ENCODE measurements at regions not wholly inside any gene's neighbourhood (a gene's known extent, or its start where the extent isn't known, plus 50 kb on each side); places are given as distances from the start of the nearest gene placed in this dataset.
A peak's percentile ranks its signal among the peaks of the same experiment; 100 is the strongest.

DNA sequence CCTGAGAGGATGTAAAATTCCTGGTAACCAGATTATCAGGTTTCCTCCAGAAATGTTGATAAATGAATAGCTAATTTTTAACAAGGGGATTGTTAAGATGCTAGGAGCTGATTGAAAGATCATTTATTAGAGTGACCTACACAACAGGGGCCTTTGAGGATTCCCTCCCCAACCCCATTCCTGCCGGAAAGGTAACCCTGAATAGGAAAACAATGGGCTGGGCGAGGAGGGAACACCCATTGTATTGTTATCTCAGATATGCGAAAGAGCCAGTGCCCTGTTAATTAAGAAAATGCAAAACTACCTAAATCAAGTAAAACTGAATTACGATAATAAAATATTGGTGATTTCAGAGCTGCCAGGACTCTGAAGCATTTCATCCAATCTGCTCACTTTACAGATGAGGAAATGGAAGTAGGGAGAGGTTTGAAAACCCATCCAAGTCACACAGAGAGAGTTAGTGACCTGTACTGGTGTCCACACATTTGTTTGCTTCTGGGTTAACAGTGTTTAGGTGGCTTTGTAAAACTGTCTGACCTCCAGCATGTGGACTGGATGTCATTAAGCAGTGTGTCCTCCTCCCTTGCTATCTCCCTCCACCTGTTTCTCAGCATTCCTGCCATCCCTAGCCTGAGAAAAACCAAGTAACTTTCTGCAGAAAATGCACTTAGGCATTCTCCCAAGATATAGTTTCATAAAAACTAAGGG, 214.8 kb downstream of the TTC6 start:
- Histone ChIP-seq H3K36me3 (ENCODE audit: control insufficient read depth in 2 of 2, insufficient read depth in 1 of 2, low read length in 2 of 2) (no peaks in the 10 kb centered on the region), H3K27ac (ENCODE audit: extremely low read depth, low read depth, low read length) (no peak overlapping the region), H3K4me3 (ENCODE audit: low read depth, low read length) (no peak overlapping the region), H3K9me3 (ENCODE audit: control insufficient read depth, insufficient read depth, low read depth, low read length) (no peaks in the 10 kb centered on the region), H3K4me1 (ENCODE audit: control insufficient read depth, insufficient read depth, low read length) (no peaks in the 10 kb centered on the region)
- ChIA-PET POLR2A (no interaction called here), CTCF (no interaction called here)
- no peak for TF ChIP-seq ZNF37A (tag by site-specific recombination; IDR thresholded peaks at IDR 0.05)
- no peak for TF ChIP-seq ZNF311 (tag by site-specific recombination; IDR thresholded peaks at IDR 0.05; ENCODE audit: borderline replicate concordance)
- TF ChIP-seq SETDB1 (IDR thresholded peaks at IDR 0.05; ENCODE audit: insufficient read length, low read length): no peak
- no peak for TF ChIP-seq MZF1 (tag by site-specific recombination; IDR thresholded peaks at IDR 0.05; ENCODE audit: borderline replicate concordance)
- no peak for TF ChIP-seq ZNF776 (tag by site-specific recombination; IDR thresholded peaks at IDR 0.05; ENCODE audit: borderline replicate concordance)

DNA sequence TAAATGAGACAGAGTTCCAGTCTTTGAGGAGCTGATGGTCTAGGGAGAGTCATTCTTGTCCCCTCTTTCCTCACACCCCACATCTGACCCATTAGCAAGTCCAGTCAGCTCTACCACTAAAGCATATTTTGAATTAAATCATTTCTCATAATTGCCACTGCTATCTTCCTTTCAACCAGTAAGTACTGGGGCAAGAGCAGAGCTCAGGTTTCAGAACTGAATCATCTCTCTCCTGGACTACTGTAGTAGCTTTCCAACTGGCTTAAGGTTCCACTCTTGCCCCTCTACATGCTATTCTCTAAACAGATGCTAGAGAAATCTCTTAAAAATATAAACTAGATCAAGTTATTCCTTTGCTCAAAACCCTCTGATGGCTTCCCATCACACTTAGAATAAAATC, 218.3 kb downstream of the TTC6 start:
- CTCF ChIA-PET: no interaction called here
- TF ChIP-seq ZNF10 (tag by site-specific recombination; IDR thresholded peaks at IDR 0.05): no peak
- TF ChIP-seq, protein P1, sequence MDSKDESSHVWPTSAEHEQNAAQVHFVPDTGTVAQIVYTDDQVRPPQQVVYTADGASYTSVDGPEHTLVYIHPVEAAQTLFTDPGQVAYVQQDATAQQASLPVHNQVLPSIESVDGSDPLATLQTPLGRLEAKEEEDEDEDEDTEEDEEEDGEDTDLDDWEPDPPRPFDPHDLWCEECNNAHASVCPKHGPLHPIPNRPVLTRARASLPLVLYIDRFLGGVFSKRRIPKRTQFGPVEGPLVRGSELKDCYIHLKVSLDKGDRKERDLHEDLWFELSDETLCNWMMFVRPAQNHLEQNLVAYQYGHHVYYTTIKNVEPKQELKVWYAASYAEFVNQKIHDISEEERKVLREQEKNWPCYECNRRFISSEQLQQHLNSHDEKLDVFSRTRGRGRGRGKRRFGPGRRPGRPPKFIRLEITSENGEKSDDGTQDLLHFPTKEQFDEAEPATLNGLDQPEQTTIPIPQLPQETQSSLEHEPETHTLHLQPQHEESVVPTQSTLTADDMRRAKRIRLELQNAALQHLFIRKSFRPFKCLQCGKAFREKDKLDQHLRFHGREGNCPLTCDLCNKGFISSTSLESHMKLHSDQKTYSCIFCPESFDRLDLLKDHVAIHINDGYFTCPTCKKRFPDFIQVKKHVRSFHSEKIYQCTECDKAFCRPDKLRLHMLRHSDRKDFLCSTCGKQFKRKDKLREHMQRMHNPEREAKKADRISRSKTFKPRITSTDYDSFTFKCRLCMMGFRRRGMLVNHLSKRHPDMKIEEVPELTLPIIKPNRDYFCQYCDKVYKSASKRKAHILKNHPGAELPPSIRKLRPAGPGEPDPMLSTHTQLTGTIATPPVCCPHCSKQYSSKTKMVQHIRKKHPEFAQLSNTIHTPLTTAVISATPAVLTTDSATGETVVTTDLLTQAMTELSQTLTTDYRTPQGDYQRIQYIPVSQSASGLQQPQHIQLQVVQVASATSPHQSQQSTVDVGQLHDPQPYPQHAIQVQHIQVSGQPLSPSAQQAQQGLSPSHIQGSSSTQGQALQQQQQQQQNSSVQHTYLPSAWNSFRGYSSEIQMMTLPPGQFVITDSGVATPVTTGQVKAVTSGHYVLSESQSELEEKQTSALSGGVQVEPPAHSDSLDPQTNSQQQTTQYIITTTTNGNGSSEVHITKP (tag by site-specific recombination; IDR thresholded peaks at IDR 0.05): no peak
- TF ChIP-seq GLI4 (tag by site-specific recombination; IDR thresholded peaks at IDR 0.05): no peak
- TF ChIP-seq, protein P2, sequence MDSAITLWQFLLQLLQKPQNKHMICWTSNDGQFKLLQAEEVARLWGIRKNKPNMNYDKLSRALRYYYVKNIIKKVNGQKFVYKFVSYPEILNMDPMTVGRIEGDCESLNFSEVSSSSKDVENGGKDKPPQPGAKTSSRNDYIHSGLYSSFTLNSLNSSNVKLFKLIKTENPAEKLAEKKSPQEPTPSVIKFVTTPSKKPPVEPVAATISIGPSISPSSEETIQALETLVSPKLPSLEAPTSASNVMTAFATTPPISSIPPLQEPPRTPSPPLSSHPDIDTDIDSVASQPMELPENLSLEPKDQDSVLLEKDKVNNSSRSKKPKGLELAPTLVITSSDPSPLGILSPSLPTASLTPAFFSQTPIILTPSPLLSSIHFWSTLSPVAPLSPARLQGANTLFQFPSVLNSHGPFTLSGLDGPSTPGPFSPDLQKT (IDR thresholded peaks at IDR 0.05; ENCODE audit: borderline replicate concordance, low read depth, low read length): no peak
- no peak for TF ChIP-seq ZNF548 (tag by site-specific recombination; IDR thresholded peaks at IDR 0.05)
- no peak for TF ChIP-seq ZNF514 (tag by site-specific recombination; IDR thresholded peaks at IDR 0.05)
- no peak for TF ChIP-seq ZNF521 (tag by site-specific recombination; IDR thresholded peaks at IDR 0.05)
- TF ChIP-seq ZNF791 (tag by site-specific recombination; IDR thresholded peaks at IDR 0.05): no peak
- no peak for TF ChIP-seq ZNF211 (tag by site-specific recombination; IDR thresholded peaks at IDR 0.05; ENCODE audit: low read depth)
- TF ChIP-seq ZNF677 (tag by site-specific recombination; IDR thresholded peaks at IDR 0.05): no peak
- no peaks in the 10 kb centered on the region for H3K36me3 ChIP-seq (ENCODE audit: control insufficient read depth in 2 of 2, insufficient read depth in 1 of 2, low read length in 2 of 2)
- no peak overlapping the region for H3K27ac ChIP-seq (ENCODE audit: extremely low read depth, low read depth, low read length)
- no peaks in the 10 kb centered on the region for H3K4me1 ChIP-seq (ENCODE audit: control insufficient read depth, insufficient read depth, low read length)
- no peak overlapping the region for H3K4me3 ChIP-seq (ENCODE audit: low read depth, low read length)
- POLR2A ChIA-PET: no interaction called here
- no peaks in the 10 kb centered on the region for H3K9me3 ChIP-seq (ENCODE audit: control insufficient read depth, insufficient read depth, low read depth, low read length)

DNA sequence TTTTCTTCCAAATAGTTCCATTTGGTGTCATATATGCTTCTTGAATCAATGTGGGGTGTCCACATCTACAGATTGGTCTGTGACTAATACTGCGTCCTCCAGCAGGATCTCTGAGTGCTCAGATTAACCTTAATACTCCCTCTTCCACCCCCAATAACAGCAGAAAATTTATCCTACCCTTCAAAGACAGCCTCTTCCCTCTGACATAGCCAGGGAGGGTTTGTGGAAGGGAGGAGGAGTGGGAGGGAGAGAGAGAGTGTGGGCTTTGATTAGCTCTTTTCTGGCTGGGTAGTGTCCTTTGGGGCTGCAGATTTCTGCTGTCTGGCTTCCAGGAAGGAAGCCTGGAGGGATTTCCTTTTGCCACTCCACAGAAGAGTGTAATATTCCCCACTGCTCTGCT, 220.7 kb downstream of the TTC6 start:
- H3K36me3 ChIP-seq (ENCODE audit: control insufficient read depth in 2 of 2, insufficient read depth in 1 of 2, low read length in 2 of 2): no peaks in the 10 kb centered on the region
- H3K4me1 ChIP-seq (ENCODE audit: control insufficient read depth, insufficient read depth, low read length): no peaks in the 10 kb centered on the region
- TF ChIP-seq, protein P3, sequence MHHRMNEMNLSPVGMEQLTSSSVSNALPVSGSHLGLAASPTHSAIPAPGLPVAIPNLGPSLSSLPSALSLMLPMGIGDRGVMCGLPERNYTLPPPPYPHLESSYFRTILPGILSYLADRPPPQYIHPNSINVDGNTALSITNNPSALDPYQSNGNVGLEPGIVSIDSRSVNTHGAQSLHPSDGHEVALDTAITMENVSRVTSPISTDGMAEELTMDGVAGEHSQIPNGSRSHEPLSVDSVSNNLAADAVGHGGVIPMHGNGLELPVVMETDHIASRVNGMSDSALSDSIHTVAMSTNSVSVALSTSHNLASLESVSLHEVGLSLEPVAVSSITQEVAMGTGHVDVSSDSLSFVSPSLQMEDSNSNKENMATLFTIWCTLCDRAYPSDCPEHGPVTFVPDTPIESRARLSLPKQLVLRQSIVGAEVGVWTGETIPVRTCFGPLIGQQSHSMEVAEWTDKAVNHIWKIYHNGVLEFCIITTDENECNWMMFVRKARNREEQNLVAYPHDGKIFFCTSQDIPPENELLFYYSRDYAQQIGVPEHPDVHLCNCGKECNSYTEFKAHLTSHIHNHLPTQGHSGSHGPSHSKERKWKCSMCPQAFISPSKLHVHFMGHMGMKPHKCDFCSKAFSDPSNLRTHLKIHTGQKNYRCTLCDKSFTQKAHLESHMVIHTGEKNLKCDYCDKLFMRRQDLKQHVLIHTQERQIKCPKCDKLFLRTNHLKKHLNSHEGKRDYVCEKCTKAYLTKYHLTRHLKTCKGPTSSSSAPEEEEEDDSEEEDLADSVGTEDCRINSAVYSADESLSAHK (tag by site-specific recombination; IDR thresholded peaks at IDR 0.05): no peak
- peak; percentile 48; the same call in 1 of the 2 replicates for TF ChIP-seq EGR2 (tag by site-specific recombination; IDR thresholded peaks at IDR 0.05; ENCODE audit: low read depth)
- CTCF ChIA-PET: no interaction called here
- H3K9me3 ChIP-seq (ENCODE audit: control insufficient read depth, insufficient read depth, low read depth, low read length): no peaks in the 10 kb centered on the region
- no peak overlapping the region for H3K4me3 ChIP-seq (ENCODE audit: low read depth, low read length)
- no peak overlapping the region for H3K27ac ChIP-seq (ENCODE audit: extremely low read depth, low read depth, low read length)
- POLR2A ChIA-PET: no interaction called here
